B cell (primary cell): ENCODE measurements at regions not wholly inside any gene's neighbourhood (a gene's known extent, or its start where the extent isn't known, plus 50 kb on each side); places are given as distances from the start of the nearest gene placed in this dataset.

Experiments
- EZH2 ChIP-seq: IDR thresholded peaks from 2 replicates; pipeline ENCODE4 v1.6.1; 2012; ENCODE audit warnings: borderline replicate concordance, low read depth, mild to moderate bottlenecking, moderate library complexity, low read length; ENCODE audit not compliant: insufficient read depth, poor library complexity, severe bottlenecking
- TF ChIP-seq, protein P1 (sequence below): fragments of 200-600 bp; IDR thresholded peaks from one replicate; pipeline ENCODE4 v1.8.0; 2022; ENCODE audit warnings: antibody characterized with exemption, mild to moderate bottlenecking

- TF ChIP-seq EZH2, result no peak
- TF ChIP-seq, protein P1, sequence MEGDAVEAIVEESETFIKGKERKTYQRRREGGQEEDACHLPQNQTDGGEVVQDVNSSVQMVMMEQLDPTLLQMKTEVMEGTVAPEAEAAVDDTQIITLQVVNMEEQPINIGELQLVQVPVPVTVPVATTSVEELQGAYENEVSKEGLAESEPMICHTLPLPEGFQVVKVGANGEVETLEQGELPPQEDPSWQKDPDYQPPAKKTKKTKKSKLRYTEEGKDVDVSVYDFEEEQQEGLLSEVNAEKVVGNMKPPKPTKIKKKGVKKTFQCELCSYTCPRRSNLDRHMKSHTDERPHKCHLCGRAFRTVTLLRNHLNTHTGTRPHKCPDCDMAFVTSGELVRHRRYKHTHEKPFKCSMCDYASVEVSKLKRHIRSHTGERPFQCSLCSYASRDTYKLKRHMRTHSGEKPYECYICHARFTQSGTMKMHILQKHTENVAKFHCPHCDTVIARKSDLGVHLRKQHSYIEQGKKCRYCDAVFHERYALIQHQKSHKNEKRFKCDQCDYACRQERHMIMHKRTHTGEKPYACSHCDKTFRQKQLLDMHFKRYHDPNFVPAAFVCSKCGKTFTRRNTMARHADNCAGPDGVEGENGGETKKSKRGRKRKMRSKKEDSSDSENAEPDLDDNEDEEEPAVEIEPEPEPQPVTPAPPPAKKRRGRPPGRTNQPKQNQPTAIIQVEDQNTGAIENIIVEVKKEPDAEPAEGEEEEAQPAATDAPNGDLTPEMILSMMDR, result no peak
Measured at GRCh38 chr4:23943478-23943877, 53.6 kb upstream of the PPARGC1A start.
